ENCODE measurements at regions not wholly inside any gene's neighbourhood (a gene's known extent, or its start where the extent isn't known, plus 50 kb on each side); places are given as distances from the start of the nearest gene placed in this dataset.

- Histone ChIP-seq H4K20me1 (ENCODE audit: insufficient read depth) (no peaks in the 10 kb centered on the region), H3K4me2 (ENCODE audit: low read length) (no peak overlapping the region), H3K9me2 (ENCODE audit: insufficient read depth, low read length) (no peaks in the 10 kb centered on the region), H3K27me3 (ENCODE audit: insufficient read depth, low read depth, low read length) (no peaks in the 10 kb centered on the region), H3K36me3 (ENCODE audit: insufficient read depth, low read length) (no peaks in the 10 kb centered on the region), H3K9ac (ENCODE audit: low read length) (no peak overlapping the region), H2AFZ (ENCODE audit: low read depth, low read length) (no peak overlapping the region), H3F3A (ENCODE audit: insufficient read depth, low read length, poor library complexity, severe bottlenecking) (no peaks in the 10 kb centered on the region), H3K4me3 (ENCODE audit: low read length) (no peak overlapping the region), H3K27ac (ENCODE audit: low read length) (no peak overlapping the region), H3K9me3 (ENCODE audit: low read length) (no peaks in the 10 kb centered on the region), H3K79me2 (replicated peaks; ENCODE audit: insufficient read depth, low read length) (no peaks in the 10 kb centered on the region)
- no peak for TF ChIP-seq EZH2 (IDR thresholded peaks at IDR 0.05; ENCODE audit: borderline replicate concordance, insufficient read depth, low read length, poor library complexity, severe bottlenecking)
- no peak for TF ChIP-seq CTCF (IDR thresholded peaks at IDR 0.05; ENCODE audit: poor library complexity, severe bottlenecking)
- no peak for TF ChIP-seq TAF1 (IDR thresholded peaks at IDR 0.05; ENCODE audit: low read depth)
- no peak for TF ChIP-seq RAD21 (conservative IDR thresholded peaks at IDR 0.05)
- TF ChIP-seq REST (IDR thresholded peaks at IDR 0.05; ENCODE audit: borderline replicate concordance) = no peak
- no peak for TF ChIP-seq POLR2AphosphoS5 (IDR thresholded peaks at IDR 0.05)
- TF ChIP-seq SMC3 (conservative IDR thresholded peaks at IDR 0.05; ENCODE audit: poor library complexity) = no peak
- no peak for TF ChIP-seq EP300 (conservative IDR thresholded peaks at IDR 0.05; ENCODE audit: poor library complexity, severe bottlenecking)
- TF ChIP-seq MXI1 (conservative IDR thresholded peaks at IDR 0.05; ENCODE audit: poor library complexity, severe bottlenecking) = no peak
Observed at GRCh38 chr12:43112101-43112920, 439.7 kb downstream of the ADAMTS20 start.

- H3K27ac ChIP-seq (ENCODE audit: low read length) = no peak overlapping the region
- H3K9me2 ChIP-seq (ENCODE audit: insufficient read depth, low read length) = no peaks in the 10 kb centered on the region
- H4K20me1 ChIP-seq (ENCODE audit: insufficient read depth) = no peaks in the 10 kb centered on the region
- no peak overlapping the region for H3K9ac ChIP-seq (ENCODE audit: low read length)
- TF ChIP-seq CTCF (IDR thresholded peaks at IDR 0.05; ENCODE audit: poor library complexity, severe bottlenecking) = no peak
- no peak for TF ChIP-seq REST (IDR thresholded peaks at IDR 0.05; ENCODE audit: borderline replicate concordance)
- no peak for TF ChIP-seq MXI1 (conservative IDR thresholded peaks at IDR 0.05; ENCODE audit: poor library complexity, severe bottlenecking)
- TF ChIP-seq EZH2 (IDR thresholded peaks at IDR 0.05; ENCODE audit: borderline replicate concordance, insufficient read depth, low read length, poor library complexity, severe bottlenecking) = no peak
- no peak for TF ChIP-seq EP300 (conservative IDR thresholded peaks at IDR 0.05; ENCODE audit: poor library complexity, severe bottlenecking)
- TF ChIP-seq POLR2AphosphoS5 (IDR thresholded peaks at IDR 0.05) = no peak
- TF ChIP-seq RAD21 (conservative IDR thresholded peaks at IDR 0.05) = no peak
- TF ChIP-seq TAF1 (IDR thresholded peaks at IDR 0.05; ENCODE audit: low read depth) = no peak
- H3K4me2 ChIP-seq (ENCODE audit: low read length) = no peak overlapping the region
- no peak overlapping the region for H2AFZ ChIP-seq (ENCODE audit: low read depth, low read length)
- H3K36me3 ChIP-seq (ENCODE audit: insufficient read depth, low read length) = no peaks in the 10 kb centered on the region
- H3K27me3 ChIP-seq (ENCODE audit: insufficient read depth, low read depth, low read length) = no peaks in the 10 kb centered on the region
- no peaks in the 10 kb centered on the region for H3F3A ChIP-seq (ENCODE audit: insufficient read depth, low read length, poor library complexity, severe bottlenecking)
- no peaks in the 10 kb centered on the region for H3K79me2 ChIP-seq (replicated peaks; ENCODE audit: insufficient read depth, low read length)
- H3K9me3 ChIP-seq (ENCODE audit: low read length) = no peaks in the 10 kb centered on the region
- H3K4me3 ChIP-seq (ENCODE audit: low read length) = no peak overlapping the region
Observed at GRCh38 chr12:43111608-43112007, 440.4 kb downstream of the ADAMTS20 start.
